Stimulated activated CD4-positive, alpha-beta T cell treated with anti-CD3 and anti-CD28 coated beads, Interleukin-15, amount 100 ng/mL, for 48 hours (primary cell): ENCODE measurements at regions not wholly inside any gene's neighbourhood (a gene's known extent, or its start where the extent isn't known, plus 50 kb on each side); places are given as distances from the start of the nearest gene placed in this dataset.

ENCODE experiments used
- DNase-seq, 2 donors: peaks; one replicate each; pipeline ENCODE4 v3.0.0-alpha.2; 2020; ENCODE audit warnings: low read depth in 2 of 2

GRCh38 chr6:165956874-165957273 lies 210.8 kb downstream of the TBXT start:
- no peak for DNase-seq

GRCh38 chr6:165952514-165952913 lies 215.1 kb downstream of the TBXT start:
- DNase-seq = no peak

GRCh38 chr6:165950316-165950715 lies 217.3 kb downstream of the TBXT start:
- no peak for DNase-seq

- no peak for DNase-seq
Measured at GRCh38 chr6:165949324-165949723, 218.3 kb downstream of the TBXT start.

- no peak for DNase-seq
Measured at GRCh38 chr6:165944002-165944466, 223.6 kb downstream of the TBXT start.

GRCh38 chr6:165941786-165942185 lies 225.9 kb downstream of the TBXT start:
- DNase-seq = no peak

- no peak for DNase-seq
Measured at GRCh38 chr6:165941249-165941775, 226.3 kb downstream of the TBXT start.

- DNase-seq = no peak
Measured at GRCh38 chr6:165940366-165940765, 227.3 kb downstream of the TBXT start.

- no peak for DNase-seq
Measured at GRCh38 chr6:165939601-165940290, 227.9 kb downstream of the TBXT start.

GRCh38 chr6:165939047-165939446 lies 228.6 kb downstream of the TBXT start:
- DNase-seq = no peak

- no peak for DNase-seq
Measured at GRCh38 chr6:165937564-165938358, 229.9 kb downstream of the TBXT start.

GRCh38 chr6:165936660-165937059 lies 231.0 kb downstream of the TBXT start:
- no peak for DNase-seq

- DNase-seq = no peak
Measured at GRCh38 chr6:165936096-165936495, 231.6 kb downstream of the TBXT start.

- DNase-seq = no peak
Measured at GRCh38 chr6:165931675-165932074, 236.0 kb downstream of the TBXT start.

GRCh38 chr6:165930668-165931214 lies 236.9 kb downstream of the TBXT start:
- DNase-seq = no peak

GRCh38 chr6:165929607-165930006 lies 238.0 kb downstream of the TBXT start:
- DNase-seq = no peak

- DNase-seq = no peak
Measured at GRCh38 chr6:165926378-165926777, 241.3 kb downstream of the TBXT start.

GRCh38 chr6:165925474-165926156 lies 242.0 kb downstream of the TBXT start:
- DNase-seq = no peak

GRCh38 chr6:165922309-165922794 lies 245.3 kb downstream of the TBXT start:
- DNase-seq = no peak

GRCh38 chr6:165920896-165921671 lies 246.6 kb downstream of the TBXT start:
- DNase-seq = no peak

- no peak for DNase-seq
Measured at GRCh38 chr6:165917576-165917975, 250.1 kb downstream of the TBXT start.
